ENCODE measurements at regions not wholly inside any gene's neighbourhood (a gene's known extent, or its start where the extent isn't known, plus 50 kb on each side); places are given as distances from the start of the nearest gene placed in this dataset.
"Not testable (repeated sequence)": the region's sequence is repeated elsewhere in the genome, so short reads cannot be mapped to it uniquely, and the experiment has no call there.

DNA sequence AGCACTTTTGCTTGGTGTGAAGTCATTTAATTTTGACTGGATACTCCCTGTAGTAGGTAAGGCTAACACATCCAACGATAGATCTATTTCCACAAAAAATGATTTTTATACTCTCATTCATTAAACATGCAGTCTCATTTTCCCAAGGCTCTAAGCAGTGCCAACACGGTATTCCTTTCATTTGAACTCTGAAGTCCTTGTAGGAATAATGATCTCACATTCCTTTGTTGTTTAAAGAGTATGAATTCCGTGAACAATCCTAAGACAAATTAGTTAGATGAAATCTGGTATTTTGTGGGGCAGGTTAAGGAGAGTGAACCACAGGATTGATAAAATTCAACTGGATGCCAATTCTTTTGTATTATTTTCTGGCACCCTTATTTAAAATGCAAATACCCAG lies 66.6 kb downstream of the LACC1 start:
- no peak for DNase-seq

DNA sequence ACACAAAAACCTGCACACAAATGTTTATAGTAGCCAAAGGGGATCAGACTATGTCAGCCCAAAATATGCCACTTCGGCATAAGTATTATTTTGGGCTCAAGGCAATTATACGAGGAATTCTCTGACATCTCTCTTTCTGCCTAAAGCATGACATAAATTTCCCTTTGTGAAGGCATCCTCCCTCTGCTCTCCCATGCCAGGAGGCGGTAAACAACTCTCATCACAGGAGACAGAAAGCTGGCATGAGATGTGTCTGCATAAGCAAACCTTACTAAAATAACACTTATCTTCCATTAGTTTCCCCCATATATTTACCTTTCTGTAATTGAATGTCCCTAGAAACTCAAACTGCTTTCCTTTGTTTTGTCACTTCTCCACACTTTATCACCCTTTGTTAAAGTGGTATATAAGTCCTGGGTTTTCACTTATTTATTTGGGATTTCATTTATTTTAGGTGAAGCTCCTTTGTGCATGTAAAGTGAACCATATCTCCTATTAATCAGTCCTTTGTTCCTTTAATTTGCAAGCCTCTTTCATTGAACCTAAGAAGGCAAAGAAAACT lies 68.3 kb downstream of the LACC1 start:
- no peak for DNase-seq

DNA sequence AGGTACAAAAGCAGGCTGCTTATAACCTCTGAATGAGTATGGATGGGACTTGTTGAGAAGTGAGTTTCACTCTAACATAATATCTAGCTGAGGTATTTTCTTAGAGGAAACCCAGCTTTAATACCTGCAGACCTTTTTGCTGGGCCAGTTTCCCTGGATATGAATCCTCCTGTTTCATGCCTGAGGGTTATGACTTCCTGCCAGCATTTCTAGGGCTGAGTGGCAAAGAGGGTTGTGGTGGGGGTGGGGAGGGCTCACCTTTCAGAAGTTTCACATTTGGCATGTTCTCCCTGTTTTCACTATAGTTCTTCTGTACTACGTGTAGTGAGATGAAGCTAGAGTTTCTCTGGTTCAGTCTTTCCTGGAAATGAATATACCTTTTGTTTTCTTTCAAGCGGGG lies 73.7 kb downstream of the LACC1 start:
- DNase-seq, result peak; percentile 40

DNA sequence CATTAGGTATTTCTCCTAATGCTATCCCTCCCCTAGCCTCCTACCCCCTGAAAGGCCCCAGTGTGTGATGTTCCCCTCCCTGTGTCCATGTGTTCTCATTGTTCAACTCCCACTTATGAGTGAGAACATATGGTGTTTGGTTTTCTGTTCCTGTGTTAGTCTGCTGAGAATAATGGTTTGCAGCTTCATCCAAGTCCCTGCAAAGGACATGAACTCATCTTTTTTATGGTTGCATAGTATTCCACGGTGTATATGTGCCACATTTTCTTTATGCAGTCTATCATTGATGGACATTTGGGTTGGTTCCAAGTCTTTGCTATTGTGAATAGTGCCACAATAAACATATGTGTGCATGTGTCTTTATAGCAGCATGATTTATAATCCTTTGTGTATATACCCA lies 77.3 kb downstream of the LACC1 start:
- DNase-seq, result not testable (repeated sequence)

DNA sequence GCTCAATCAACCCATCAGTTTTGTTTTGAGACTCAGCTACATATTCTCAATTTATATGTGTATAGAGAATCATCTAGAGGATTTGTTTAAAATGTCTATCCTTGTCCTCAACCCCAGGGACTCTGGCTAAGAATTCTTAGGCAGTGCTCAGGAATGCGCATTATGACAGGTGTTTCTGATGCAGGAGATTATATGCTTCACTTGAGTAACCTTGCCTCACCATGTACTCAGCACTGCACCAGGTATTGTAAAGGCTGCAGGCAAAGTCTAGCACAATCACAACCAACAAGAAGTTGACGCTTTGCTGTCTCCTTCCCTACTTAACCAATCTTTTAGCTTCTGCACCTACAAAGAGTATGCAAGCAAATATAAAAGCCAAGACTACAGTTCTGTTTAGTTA lies 79.6 kb downstream of the LACC1 start:
- no peak for DNase-seq

DNA sequence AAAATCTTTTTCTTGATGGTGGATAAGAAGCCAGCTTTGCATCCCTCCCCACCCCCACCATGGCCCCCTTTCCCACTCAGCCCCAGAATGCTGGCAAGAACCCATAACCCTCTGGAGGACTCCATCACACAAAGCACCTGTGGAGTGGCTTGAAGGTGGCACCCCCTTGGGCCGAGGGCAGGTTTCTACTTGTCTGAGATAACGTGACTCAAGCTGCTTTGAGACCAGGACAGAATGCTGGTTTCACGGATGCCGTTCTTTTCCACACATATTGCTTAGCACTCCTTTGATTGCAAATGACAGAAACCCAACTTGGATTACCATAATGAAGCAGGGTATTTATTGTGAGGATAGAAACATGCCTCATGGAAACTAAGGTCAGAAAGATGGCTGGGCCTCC lies 82.2 kb downstream of the LACC1 start:
- no peak for DNase-seq

DNA sequence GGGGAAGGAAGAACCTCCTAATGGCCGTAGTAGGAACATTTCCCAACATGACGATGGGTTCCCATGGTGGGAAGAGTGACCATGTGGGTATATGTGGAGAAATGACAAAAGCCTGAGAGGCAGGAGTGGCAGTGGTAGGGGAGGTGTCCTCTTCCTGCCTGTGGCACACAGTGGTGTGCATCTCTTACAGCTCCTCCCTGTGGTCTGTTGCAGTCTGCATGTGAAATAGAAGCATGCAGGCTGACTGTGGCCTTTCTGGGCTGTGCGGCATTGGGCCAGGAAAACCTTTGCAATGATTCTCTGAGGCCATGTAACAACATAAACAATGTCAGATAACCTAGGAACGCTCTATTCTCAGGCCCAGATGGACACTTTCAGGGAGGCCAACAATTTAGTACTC lies 84.0 kb downstream of the LACC1 start:
- no peak for DNase-seq

DNA sequence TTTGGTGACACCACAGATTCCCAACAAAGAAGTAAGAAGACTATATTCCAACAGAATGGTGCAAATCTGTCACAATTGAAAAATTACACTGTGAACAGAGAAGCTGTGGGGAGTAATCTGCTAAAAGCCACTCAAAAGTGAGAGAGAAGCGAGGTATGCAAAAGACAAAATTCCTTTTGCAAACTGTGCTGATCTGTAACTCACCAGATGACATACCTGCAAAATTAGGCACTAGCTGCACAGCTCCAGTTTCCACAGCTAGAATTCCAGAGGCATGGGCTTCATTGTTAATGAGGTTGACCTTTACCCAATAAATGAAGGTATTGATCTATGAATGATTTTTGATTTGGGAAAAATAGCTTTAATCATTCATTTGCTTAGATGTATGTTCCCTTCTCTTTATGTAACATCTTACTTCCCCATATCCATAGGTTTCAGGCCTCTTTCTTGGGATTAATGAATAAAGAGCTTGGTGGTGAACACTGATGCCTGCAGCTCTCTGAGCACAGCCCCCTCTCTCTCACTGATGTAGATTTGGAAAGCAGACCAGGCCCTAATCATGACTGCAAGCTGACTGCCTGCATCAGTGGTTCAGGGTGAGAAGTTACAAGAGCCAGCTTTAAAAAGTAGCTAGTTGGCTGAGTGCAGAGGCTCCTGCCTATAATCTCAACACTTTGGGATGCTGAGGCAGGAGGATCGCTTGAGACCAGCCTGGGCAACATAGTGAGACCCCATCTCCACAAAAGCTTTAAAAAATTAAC lies 85.2 kb downstream of the LACC1 start:
- DNase-seq, result no peak

DNA sequence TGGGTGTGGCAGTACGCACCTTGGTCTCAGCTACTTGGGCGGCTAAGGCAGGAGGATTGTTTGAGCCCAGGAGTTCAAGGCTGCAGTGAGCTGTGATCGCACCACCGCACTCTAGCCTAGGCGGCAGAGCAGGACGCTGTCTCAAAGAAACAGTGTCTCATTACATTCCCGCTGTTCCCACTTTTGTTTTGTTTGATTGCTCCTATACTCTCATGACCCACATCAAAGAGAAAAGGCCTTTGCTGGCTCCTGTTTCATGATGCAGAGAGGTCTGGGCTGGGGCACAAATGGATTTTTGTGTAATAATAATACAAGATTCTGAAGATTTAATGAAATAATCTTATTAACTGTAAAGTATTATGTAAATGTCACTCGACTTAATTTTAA lies 85.7 kb downstream of the LACC1 start:
- DNase-seq, result no peak

DNA sequence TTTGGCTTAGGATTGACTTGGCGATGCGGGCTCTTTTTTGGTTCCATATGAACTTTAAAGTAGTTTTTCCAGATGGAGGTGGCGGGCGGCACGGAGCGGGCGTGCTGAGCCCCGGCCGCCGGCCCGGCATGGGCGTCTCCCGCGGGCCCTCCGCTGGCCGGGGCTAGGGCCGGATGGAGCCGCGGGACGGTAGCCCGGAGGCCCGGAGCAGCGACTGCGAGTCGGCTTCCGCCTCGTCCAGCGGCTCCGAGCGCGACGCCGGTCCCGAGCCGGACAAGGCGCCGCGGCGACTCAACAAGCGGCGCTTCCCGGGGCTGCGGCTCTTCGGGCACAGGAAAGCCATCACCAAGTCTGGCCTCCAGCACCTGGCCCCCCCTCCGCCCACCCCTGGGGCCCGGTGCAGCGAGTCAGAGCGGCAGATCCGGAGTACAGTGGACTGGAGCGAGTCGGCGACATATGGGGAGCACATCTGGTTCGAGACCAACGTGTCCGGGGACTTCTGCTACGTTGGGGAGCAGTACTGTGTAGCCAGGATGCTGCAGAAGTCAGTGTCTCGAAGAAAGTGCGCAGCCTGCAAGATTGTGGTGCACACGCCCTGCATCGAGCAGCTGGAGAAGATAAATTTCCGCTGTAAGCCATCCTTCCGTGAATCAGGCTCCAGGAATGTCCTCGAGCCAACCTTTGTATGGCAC lies 88.7 kb downstream of the LACC1 start:
- DNase-seq, result not testable (repeated sequence)

DNA sequence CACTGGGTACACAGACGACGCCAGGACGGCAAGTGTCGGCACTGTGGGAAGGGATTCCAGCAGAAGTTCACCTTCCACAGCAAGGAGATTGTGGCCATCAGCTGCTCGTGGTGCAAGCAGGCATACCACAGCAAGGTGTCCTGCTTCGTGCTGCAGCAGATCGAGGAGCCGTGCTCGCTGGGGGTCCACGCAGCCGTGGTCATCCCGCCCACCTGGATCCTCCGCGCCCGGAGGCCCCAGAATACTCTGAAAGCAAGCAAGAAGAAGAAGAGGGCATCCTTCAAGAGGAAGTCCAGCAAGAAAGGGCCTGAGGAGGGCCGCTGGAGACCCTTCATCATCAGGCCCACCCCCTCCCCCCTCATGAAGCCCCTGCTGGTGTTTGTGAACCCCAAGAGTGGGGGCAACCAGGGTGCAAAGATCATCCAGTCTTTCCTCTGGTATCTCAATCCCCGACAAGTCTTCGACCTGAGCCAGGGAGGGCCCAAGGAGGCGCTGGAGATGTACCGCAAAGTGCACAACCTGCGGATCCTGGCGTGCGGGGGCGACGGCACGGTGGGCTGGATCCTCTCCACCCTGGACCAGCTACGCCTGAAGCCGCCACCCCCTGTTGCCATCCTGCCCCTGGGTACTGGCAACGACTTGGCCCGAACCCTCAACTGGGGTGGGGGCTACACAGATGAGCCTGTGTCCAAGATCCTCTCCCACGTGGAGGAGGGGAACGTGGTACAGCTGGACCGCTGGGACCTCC lies 89.4 kb downstream of the LACC1 start:
- DNase-seq, result not testable (repeated sequence)

DNA sequence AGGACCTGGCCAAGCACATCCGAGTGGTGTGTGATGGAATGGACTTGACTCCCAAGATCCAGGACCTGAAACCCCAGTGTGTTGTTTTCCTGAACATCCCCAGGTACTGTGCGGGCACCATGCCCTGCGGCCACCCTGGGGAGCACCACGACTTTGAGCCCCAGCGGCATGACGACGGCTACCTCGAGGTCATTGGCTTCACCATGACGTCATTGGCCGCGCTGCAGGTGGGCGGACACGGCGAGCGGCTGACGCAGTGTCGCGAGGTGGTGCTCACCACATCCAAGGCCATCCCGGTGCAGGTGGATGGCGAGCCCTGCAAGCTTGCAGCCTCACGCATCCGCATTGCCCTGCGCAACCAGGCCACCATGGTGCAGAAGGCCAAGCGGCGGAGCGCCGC lies 90.2 kb downstream of the LACC1 start:
- DNase-seq, result not testable (repeated sequence)

DNA sequence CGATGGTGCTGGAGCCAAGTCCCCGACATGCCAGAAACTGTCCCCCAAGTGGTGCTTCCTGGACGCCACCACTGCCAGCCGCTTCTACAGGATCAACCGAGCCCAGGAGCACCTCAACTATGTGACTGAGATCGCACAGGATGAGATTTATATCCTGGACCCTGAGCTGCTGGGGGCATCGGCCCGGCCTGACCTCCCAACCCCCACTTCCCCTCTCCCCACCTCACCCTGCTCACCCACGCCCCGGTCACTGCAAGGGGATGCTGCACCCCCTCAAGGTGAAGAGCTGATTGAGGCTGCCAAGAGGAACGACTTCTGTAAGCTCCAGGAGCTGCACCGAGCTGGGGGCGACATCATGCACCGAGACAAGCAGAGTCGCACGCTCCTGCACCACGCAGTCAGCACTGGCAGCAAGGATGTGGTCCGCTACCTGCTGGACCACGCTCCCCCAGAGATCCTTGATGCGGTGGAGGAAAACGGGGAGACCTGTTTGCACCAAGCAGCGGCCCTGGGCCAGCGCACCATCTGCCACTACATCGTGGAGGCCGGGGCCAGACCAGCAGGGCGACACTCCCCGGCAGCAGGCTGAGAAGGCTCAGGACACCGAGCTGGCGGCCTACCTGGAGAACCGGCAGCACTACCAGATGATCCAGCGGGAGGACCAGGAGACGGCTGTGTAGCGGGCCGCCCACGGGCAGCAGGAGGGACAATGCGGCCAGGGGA lies 91.0 kb downstream of the LACC1 start:
- not testable (repeated sequence) for DNase-seq

DNA sequence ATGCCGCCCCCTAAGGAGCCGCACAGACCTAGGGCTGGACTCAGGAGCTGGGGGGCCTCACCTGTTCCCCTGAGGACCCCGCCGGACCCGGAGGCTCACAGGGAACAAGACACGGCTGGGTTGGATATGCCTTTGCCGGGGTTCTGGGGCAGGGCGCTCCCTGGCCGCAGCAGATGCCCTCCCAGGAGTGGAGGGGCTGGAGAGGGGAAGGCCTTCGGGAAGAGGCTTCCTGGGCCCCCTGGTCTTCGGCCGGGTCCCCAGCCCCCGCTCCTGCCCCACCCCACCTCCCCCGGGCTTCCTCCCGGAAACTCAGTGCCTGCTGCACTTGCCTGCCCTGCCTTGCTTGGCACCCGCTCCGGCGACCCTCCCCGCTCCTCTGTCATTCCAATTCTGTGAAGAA lies 91.6 kb downstream of the LACC1 start:
- not testable (repeated sequence) for DNase-seq

DNA sequence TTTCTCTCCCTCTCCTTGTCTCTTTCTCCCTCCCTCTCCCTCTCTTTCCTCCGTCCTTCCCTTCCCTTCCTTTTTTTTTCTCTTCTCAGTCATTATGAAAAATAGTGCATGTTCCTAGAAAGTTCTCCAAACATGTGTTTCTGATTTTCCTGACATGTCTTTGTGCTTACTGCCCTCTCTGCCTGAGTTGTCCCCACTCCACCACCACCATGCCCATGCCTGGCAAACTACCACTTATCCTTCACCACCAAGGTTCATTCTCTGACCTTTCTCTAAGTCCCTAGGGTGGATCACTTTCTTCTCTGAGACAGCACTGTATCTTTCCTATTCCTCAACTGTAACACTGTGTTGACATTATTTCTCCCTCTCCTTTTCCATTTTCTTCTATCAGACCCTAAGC lies 98.2 kb downstream of the LACC1 start:
- DNase-seq, result no peak

DNA sequence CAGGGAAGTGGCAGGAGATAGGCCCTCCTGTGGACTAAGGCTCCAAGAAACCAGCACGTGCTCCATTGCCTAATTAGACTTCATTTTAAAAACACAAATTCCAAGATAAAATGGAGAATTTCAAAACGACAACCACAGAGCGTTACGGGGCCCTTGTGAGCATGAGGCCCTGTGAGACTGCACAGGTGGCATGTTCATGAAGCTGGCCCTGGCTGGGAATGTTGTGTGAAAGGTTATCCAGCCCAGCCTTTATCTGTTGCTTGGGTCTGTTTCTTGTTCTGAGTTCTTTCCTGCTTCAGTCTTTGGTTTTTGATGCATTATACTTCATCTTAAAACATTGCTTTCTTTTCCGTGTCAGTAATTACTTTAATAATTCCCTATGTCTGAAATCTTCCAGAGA lies 99.0 kb downstream of the LACC1 start:
- DNase-seq, result no peak

DNA sequence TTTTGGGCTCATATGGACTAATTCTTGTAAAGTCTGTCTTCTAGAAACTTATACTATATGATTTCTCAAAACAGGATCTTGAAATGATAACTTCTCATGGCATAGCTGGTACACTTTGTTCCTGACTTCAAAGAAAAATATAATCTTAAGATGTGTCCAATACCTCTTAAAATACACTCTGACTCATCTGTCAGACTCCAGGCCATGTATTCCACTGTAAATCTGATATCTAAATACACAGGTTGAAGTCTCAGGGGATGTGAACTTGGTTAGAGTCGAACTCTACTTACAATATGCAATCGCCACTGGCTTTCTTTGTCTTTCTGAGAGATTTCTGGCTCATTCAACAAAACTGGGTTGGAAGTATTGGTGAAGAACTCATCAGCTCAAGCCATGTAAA lies 99.8 kb downstream of the LACC1 start:
- DNase-seq, result no peak

DNA sequence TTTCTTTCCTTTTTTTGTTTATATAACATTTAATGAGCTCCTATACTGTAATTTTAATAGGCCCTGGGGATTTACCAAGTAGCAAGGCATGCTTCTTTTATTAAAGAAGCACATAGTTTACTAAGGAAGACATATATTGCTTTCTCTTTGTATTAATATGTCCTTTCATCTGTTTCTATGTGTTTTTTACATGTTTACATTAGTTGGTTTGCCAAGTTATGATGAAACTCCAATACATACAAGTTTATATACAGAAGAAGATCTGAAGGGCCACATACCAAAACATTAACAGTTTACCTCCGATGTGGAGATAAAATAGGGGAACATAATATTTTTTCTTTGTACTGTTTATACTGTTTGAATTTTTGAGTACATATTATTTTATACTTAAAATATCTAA lies 100.9 kb downstream of the LACC1 start:
- DNase-seq, result no peak

DNA sequence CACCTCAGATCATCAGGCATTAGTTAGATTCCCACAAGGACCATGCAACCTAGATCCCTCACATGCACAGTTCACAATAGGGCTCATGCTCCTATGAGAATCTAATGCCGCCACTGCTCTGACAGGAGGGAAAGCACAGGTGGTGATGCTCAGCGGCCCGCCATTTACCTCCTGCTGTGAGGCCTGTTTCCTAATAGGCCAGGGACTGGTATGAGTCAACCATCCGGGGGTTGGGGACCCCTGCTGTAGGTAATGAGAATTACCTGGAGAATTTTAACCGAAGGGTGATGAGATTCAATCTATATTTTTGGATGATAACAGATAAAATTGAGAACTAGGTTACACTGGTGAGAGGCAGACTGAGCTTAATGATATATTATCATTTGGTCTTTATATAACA lies 101.4 kb downstream of the LACC1 start:
- DNase-seq, result no peak

DNA sequence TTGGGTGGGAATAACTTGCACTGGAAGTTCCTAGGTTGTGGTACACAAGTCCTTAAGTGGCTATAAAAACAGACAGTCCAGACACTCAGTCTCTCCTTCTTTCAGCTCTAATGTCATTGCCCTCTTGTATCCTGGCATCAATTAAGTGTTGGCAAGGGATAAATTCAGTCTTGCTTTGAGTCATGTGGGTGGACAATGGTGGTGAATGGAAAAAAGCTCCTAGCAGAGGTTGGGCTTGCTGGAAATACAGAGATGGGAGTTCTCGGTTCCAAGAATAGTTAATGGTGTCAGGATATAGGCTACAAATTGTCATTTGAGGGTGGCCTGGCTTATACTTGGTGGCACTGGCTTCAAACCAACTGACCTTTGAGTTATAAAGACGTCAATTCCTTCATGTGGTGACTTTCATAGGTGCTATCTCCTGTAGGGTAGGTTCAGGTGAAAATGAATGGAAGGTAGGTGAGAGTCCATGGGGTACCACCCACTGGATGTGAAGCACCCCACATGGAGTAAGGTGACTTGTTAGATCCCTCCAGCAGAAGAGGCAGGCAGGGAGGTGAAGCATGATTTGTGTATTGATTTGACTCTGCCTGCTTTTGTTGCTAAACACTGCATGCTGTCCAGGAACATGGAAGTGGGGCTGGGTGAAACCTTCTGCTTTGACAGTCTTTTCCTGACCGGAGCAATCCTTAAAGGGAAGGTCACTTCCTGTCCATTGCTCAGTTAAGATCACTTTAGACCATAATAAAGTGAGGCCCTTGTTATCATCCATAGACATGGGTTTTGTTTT lies 102.0 kb downstream of the LACC1 start:
- DNase-seq, result no peak

DNA sequence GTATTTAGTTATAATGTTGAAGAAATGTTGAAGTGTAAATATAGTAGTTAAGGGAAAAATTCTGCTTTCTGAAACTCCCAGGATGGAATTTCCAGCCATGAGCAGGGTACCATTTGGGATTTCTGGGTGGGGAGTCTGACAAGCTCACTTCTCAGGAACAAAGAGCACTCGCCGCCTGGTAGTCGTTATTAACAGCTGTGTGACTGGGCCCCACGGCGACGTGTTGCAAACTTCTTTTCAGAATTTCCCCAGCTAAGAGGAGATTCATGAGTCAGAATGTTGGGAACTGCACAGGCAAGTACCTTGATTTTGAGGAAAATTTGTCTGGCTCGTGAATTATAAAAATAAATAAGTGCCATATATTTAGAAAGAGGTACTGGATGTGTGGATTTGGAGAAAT lies 103.7 kb downstream of the LACC1 start:
- no peak for DNase-seq

DNA sequence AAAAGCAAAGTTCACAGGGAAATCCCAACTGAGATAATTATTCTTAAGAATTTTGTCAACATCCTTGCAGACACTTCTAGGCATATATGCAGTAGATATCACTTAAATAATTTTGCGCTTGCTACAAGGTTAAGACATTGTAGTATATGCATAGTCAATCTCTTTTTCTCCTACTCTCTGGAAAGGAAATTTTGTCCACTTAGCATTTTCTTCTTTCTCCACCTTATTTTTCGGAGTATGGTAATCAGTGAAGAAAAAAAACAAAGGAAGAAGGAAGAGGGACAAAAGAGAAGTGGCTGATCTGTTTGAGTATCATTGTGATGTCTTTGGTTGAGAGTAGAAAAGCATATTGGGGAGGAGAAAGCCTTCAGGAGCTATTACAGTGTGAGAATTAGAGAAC lies 104.6 kb downstream of the LACC1 start:
- DNase-seq, result no peak
